ENCODE measurements at regions not wholly inside any gene's neighbourhood (a gene's known extent, or its start where the extent isn't known, plus 50 kb on each side); places are given as distances from the start of the nearest gene placed in this dataset.

GRCh38 chr10:130234171-130234965 lies 98.2 kb downstream of the GLRX3 start:
- no peak overlapping the region for H3K4me2 ChIP-seq (ENCODE audit: low read length)
- H2BK120ac ChIP-seq (ENCODE audit: low read depth, low read length): no peak overlapping the region
- no peak overlapping the region for H3K4ac ChIP-seq (ENCODE audit: low read depth, low read length)
- H2BK5ac ChIP-seq (ENCODE audit: low read length): no peak overlapping the region
- H3K9ac ChIP-seq (ENCODE audit: low read length): no peak overlapping the region
- no peaks in the 10 kb centered on the region for H3K79me2 ChIP-seq (ENCODE audit: control insufficient read depth, insufficient read depth, low read length)
- peak overlapping the region; percentile 7 for H3K27ac ChIP-seq (ENCODE audit: low read depth, low read length)
- no peaks in the 10 kb centered on the region for H3K4me1 ChIP-seq (ENCODE audit: control insufficient read depth, low read depth, low read length)
- no peak overlapping the region for H4K5ac ChIP-seq (ENCODE audit: low read length)
- no peak overlapping the region for H3K18ac ChIP-seq (ENCODE audit: low read length)
- DNase-seq: no peak
- no peak overlapping the region for H2BK15ac ChIP-seq (replicated peaks; ENCODE audit: low read depth)
- no peak overlapping the region for H3K4me3 ChIP-seq (ENCODE audit: low read length)
- no CpG with 5 or more reads among the region's 10 CpGs for WGBS (ENCODE audit: extremely low coverage, insufficient coverage, low lambda C conversion rate)
- no peak overlapping the region for H2AK5ac ChIP-seq (ENCODE audit: low read length)
- no peaks in the 10 kb centered on the region for H3K27me3 ChIP-seq (ENCODE audit: insufficient read depth, low read length, poor library complexity)
- H3K56ac ChIP-seq (ENCODE audit: low read length): no peak overlapping the region
- H4K8ac ChIP-seq (ENCODE audit: low read depth, low read length): no peak overlapping the region
- no peak overlapping the region for H3K23ac ChIP-seq (ENCODE audit: low read length)
- H3K79me1 ChIP-seq (ENCODE audit: low read length): no peaks in the 10 kb centered on the region
- H3K36me3 ChIP-seq (ENCODE audit: control insufficient read depth, insufficient read depth, low read length): no peaks in the 10 kb centered on the region

- H4K8ac ChIP-seq (ENCODE audit: low read depth, low read length): no peak overlapping the region
- no peaks in the 10 kb centered on the region for H3K79me2 ChIP-seq (ENCODE audit: control insufficient read depth, insufficient read depth, low read length)
- H2BK15ac ChIP-seq (replicated peaks; ENCODE audit: low read depth): no peak overlapping the region
- no peak overlapping the region for H3K9ac ChIP-seq (ENCODE audit: low read length)
- H2BK120ac ChIP-seq (ENCODE audit: low read depth, low read length): no peak overlapping the region
- H3K36me3 ChIP-seq (ENCODE audit: control insufficient read depth, insufficient read depth, low read length): no peaks in the 10 kb centered on the region
- H3K56ac ChIP-seq (ENCODE audit: low read length): no peak overlapping the region
- H2AK5ac ChIP-seq (ENCODE audit: low read length): no peak overlapping the region
- no peak overlapping the region for H4K5ac ChIP-seq (ENCODE audit: low read length)
- no peak overlapping the region for H3K4me2 ChIP-seq (ENCODE audit: low read length)
- no CpG with 5 or more reads among the region's 1 CpG for WGBS (ENCODE audit: extremely low coverage, insufficient coverage, low lambda C conversion rate)
- no peaks in the 10 kb centered on the region for H3K79me1 ChIP-seq (ENCODE audit: low read length)
- H3K23ac ChIP-seq (ENCODE audit: low read length): no peak overlapping the region
- no peak overlapping the region for H3K4ac ChIP-seq (ENCODE audit: low read depth, low read length)
- no peak overlapping the region for H3K18ac ChIP-seq (ENCODE audit: low read length)
- H2BK5ac ChIP-seq (ENCODE audit: low read length): no peak overlapping the region
- H3K27me3 ChIP-seq (ENCODE audit: insufficient read depth, low read length, poor library complexity): no peaks in the 10 kb centered on the region
- no peak overlapping the region for H3K4me3 ChIP-seq (ENCODE audit: low read length)
- no peaks in the 10 kb centered on the region for H3K4me1 ChIP-seq (ENCODE audit: control insufficient read depth, low read depth, low read length)
- H3K27ac ChIP-seq (ENCODE audit: low read depth, low read length): no peak overlapping the region
- no peak for DNase-seq
Measured at GRCh38 chr10:130236711-130237110, 100.5 kb downstream of the GLRX3 start.

GRCh38 chr10:130240409-130240808 lies 104.2 kb downstream of the GLRX3 start:
- Histone ChIP-seq H3K23ac (ENCODE audit: low read length) (no peak overlapping the region), H3K4me3 (ENCODE audit: low read length) (no peak overlapping the region), H4K8ac (ENCODE audit: low read depth, low read length) (no peak overlapping the region), H3K18ac (ENCODE audit: low read length) (no peak overlapping the region), H2BK15ac (replicated peaks; ENCODE audit: low read depth) (no peak overlapping the region), H4K5ac (ENCODE audit: low read length) (no peak overlapping the region), H3K56ac (ENCODE audit: low read length) (no peak overlapping the region), H3K4me1 (ENCODE audit: control insufficient read depth, low read depth, low read length) (no peaks in the 10 kb centered on the region), H2BK5ac (ENCODE audit: low read length) (no peak overlapping the region), H3K27ac (ENCODE audit: low read depth, low read length) (no peak overlapping the region), H3K79me2 (ENCODE audit: control insufficient read depth, insufficient read depth, low read length) (no peaks in the 10 kb centered on the region), H2BK120ac (ENCODE audit: low read depth, low read length) (no peak overlapping the region), H3K4me2 (ENCODE audit: low read length) (no peak overlapping the region), H2AK5ac (ENCODE audit: low read length) (no peak overlapping the region), H3K9ac (ENCODE audit: low read length) (no peak overlapping the region), H3K36me3 (ENCODE audit: control insufficient read depth, insufficient read depth, low read length) (no peaks in the 10 kb centered on the region), H3K4ac (ENCODE audit: low read depth, low read length) (no peak overlapping the region), H3K27me3 (ENCODE audit: insufficient read depth, low read length, poor library complexity) (no peaks in the 10 kb centered on the region), H3K79me1 (ENCODE audit: low read length) (no peaks in the 10 kb centered on the region)
- DNase-seq: no peak
- no CpG with 5 or more reads among the region's 2 CpGs for WGBS (ENCODE audit: extremely low coverage, insufficient coverage, low lambda C conversion rate)

GRCh38 chr10:130242513-130242912 lies 106.3 kb downstream of the GLRX3 start:
- Histone ChIP-seq H4K5ac (ENCODE audit: low read length) (no peak overlapping the region), H2BK15ac (replicated peaks; ENCODE audit: low read depth) (no peak overlapping the region), H3K56ac (ENCODE audit: low read length) (no peak overlapping the region)

GRCh38 chr10:130243015-130243414 lies 106.8 kb downstream of the GLRX3 start:
- Histone ChIP-seq H3K56ac (ENCODE audit: low read length) (no peak overlapping the region), H3K27ac (ENCODE audit: low read depth, low read length) (no peak overlapping the region), H3K79me2 (ENCODE audit: control insufficient read depth, insufficient read depth, low read length) (no peaks in the 10 kb centered on the region), H4K8ac (ENCODE audit: low read depth, low read length) (no peak overlapping the region), H3K4me1 (ENCODE audit: control insufficient read depth, low read depth, low read length) (no peaks in the 10 kb centered on the region), H4K5ac (ENCODE audit: low read length) (no peak overlapping the region), H3K27me3 (ENCODE audit: insufficient read depth, low read length, poor library complexity) (no peaks in the 10 kb centered on the region), H2AK5ac (ENCODE audit: low read length) (no peak overlapping the region), H3K79me1 (ENCODE audit: low read length) (no peaks in the 10 kb centered on the region), H3K36me3 (ENCODE audit: control insufficient read depth, insufficient read depth, low read length) (no peaks in the 10 kb centered on the region), H2BK120ac (ENCODE audit: low read depth, low read length) (no peak overlapping the region), H3K23ac (ENCODE audit: low read length) (no peak overlapping the region), H3K18ac (ENCODE audit: low read length) (no peak overlapping the region), H2BK5ac (ENCODE audit: low read length) (no peak overlapping the region), H2BK15ac (replicated peaks; ENCODE audit: low read depth) (no peak overlapping the region), H3K4ac (ENCODE audit: low read depth, low read length) (no peak overlapping the region), H3K4me3 (ENCODE audit: low read length) (no peak overlapping the region), H3K9ac (ENCODE audit: low read length) (no peak overlapping the region), H3K4me2 (ENCODE audit: low read length) (no peak overlapping the region)
- no peak for DNase-seq
- WGBS (ENCODE audit: extremely low coverage, insufficient coverage, low lambda C conversion rate): no CpG with 5 or more reads among the region's 3 CpGs

More at GRCh38 chr10:130242513-130242912, 106.3 kb downstream of the GLRX3 start:
- Histone ChIP-seq H3K23ac (ENCODE audit: low read length) (no peak overlapping the region), H3K36me3 (ENCODE audit: control insufficient read depth, insufficient read depth, low read length) (no peaks in the 10 kb centered on the region), H2BK5ac (ENCODE audit: low read length) (no peak overlapping the region), H3K4me1 (ENCODE audit: control insufficient read depth, low read depth, low read length) (no peaks in the 10 kb centered on the region), H4K8ac (ENCODE audit: low read depth, low read length) (no peak overlapping the region), H3K18ac (ENCODE audit: low read length) (no peak overlapping the region), H2AK5ac (ENCODE audit: low read length) (no peak overlapping the region), H3K4me2 (ENCODE audit: low read length) (no peak overlapping the region), H3K79me1 (ENCODE audit: low read length) (no peaks in the 10 kb centered on the region), H3K27ac (ENCODE audit: low read depth, low read length) (no peak overlapping the region), H2BK120ac (ENCODE audit: low read depth, low read length) (no peak overlapping the region), H3K27me3 (ENCODE audit: insufficient read depth, low read length, poor library complexity) (no peaks in the 10 kb centered on the region), H3K4me3 (ENCODE audit: low read length) (no peak overlapping the region), H3K79me2 (ENCODE audit: control insufficient read depth, insufficient read depth, low read length) (no peaks in the 10 kb centered on the region), H3K9ac (ENCODE audit: low read length) (no peak overlapping the region), H3K4ac (ENCODE audit: low read depth, low read length) (no peak overlapping the region)
- DNase-seq: no peak
- no CpG with 5 or more reads among the region's 3 CpGs for WGBS (ENCODE audit: extremely low coverage, insufficient coverage, low lambda C conversion rate)

Measured in mesendoderm (in vitro differentiated cells).